Natural killer cell treated with Interleukin-12 subunit alpha and Interleukin-12 subunit beta and Interleukin-15 and Interleukin-18, amount 100 ng/mL, for 72 hours (primary cell): ENCODE measurements at regions not wholly inside any gene's neighbourhood (a gene's known extent, or its start where the extent isn't known, plus 50 kb on each side); places are given as distances from the start of the nearest gene placed in this dataset.
"Not testable (repeated sequence)": the region's sequence is repeated elsewhere in the genome, so short reads cannot be mapped to it uniquely, and the experiment has no call there.

Experiments used
- ATAC-seq, 2 donors: fragments of 150-1000 bp; cut with Tn5 transposase in 1 of 2; sonication (Bioruptor Pico), chemical (Tn5 transposase) in 1 of 2; 2 replicates each; pipeline ENCODE4 v1.10.0; 2021
- DNase-seq: peaks from one replicate; pipeline ENCODE4 v3.0.0; 2022; ENCODE audit warnings: low spot score
- H3K27ac Mint-ChIP-seq, 2 donors: 1 replicate in 1 of 2; 2 replicates in 1 of 2; pipeline ENCODE4 v1.8.0; 2022; ENCODE audit warnings: mixed read lengths in 2 of 2, mild to moderate bottlenecking in 1 of 2, moderate library complexity in 1 of 2
- H3K27me3 Mint-ChIP-seq, 2 donors: 1 replicate in 1 of 2; 2 replicates in 1 of 2; pipeline ENCODE4 v1.8.0; 2022; ENCODE audit warnings: mixed read lengths in 2 of 2
- H3K36me3 Mint-ChIP-seq: one replicate; pipeline ENCODE4 v1.8.0; 2022; ENCODE audit warnings: mixed read lengths
- H3K4me1 Mint-ChIP-seq, 2 donors: 1 replicate in 1 of 2; 2 replicates in 1 of 2; pipeline ENCODE4 v1.8.0; 2022; ENCODE audit warnings: low read depth in 2 of 2, mixed read lengths in 2 of 2, mild to moderate bottlenecking in 1 of 2
- H3K4me3 Mint-ChIP-seq: one replicate; pipeline ENCODE4 v1.8.0; 2022; ENCODE audit warnings: mixed read lengths
- H3K9me3 Mint-ChIP-seq: 2 replicates; pipeline ENCODE4 v1.8.0; 2022; ENCODE audit warnings: mixed read lengths

- no peak overlapping the region for H3K4me3 Mint-ChIP-seq
- H3K36me3 Mint-ChIP-seq, result no peaks in the 10 kb centered on the region
- no peaks in the 10 kb centered on the region for H3K27me3 Mint-ChIP-seq
- no peak for DNase-seq
- H3K27ac Mint-ChIP-seq, result no peak overlapping the region
- no peaks in the 10 kb centered on the region for H3K4me1 Mint-ChIP-seq
- ATAC-seq, result no peak
- peaks cover 30% of the 10 kb centered on the region for H3K9me3 Mint-ChIP-seq
Measured at GRCh38 chr13:81194362-81194761, 853.4 kb upstream of the SPRY2 start.

GRCh38 chr13:81184556-81185265 lies 843.8 kb upstream of the SPRY2 start:
- DNase-seq, result no peak
- no peak for ATAC-seq
- Mint-ChIP-seq H3K36me3 (no peaks in the 10 kb centered on the region), H3K27me3 (no peaks in the 10 kb centered on the region), H3K27ac (no peak overlapping the region), H3K4me3 (no peak overlapping the region), H3K4me1 (no peaks in the 10 kb centered on the region), H3K9me3 (peaks cover 7% of the 10 kb centered on the region)

- DNase-seq (no peak), ATAC-seq (no peak)
- Mint-ChIP-seq H3K9me3 (no peaks in the 10 kb centered on the region), H3K4me3 (no peak overlapping the region), H3K27me3 (no peaks in the 10 kb centered on the region), H3K27ac (no peak overlapping the region), H3K4me1 (no peaks in the 10 kb centered on the region), H3K36me3 (no peaks in the 10 kb centered on the region)
Measured at GRCh38 chr13:81172603-81173002, 831.7 kb upstream of the SPRY2 start.

DNA sequence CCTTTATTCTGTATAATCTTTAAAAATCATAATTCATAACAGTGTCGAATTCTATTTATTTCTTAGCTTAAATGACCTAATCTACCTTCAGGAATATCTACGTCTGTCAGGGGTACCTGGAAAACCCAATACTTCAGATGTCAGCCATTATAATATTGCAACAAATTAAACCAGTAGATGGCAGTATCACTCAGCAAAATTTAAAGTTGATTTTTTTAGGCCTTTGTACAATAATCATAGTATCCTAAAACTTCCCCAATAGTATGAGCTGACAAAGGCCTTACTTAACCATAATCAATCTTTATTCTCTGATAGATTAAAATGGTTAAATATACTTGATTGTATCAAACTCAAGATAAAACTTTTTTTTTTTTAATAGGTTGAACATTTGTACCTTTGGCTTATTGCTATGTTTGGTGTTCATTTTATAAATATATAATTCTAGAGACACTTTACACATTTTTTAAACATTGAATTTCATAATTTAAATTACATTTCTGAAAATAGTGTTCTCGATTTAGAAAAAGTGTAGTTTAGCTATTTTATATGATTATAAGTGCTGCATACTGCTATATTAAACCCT lies 830.2 kb upstream of the SPRY2 start:
- peaks cover 4% of the 10 kb centered on the region for H3K9me3 Mint-ChIP-seq
- DNase-seq, result no peak
- no peak for ATAC-seq
- H3K27me3 Mint-ChIP-seq, result no peaks in the 10 kb centered on the region
- no peaks in the 10 kb centered on the region for H3K4me1 Mint-ChIP-seq
- H3K27ac Mint-ChIP-seq, result no peak overlapping the region
- no peaks in the 10 kb centered on the region for H3K36me3 Mint-ChIP-seq
- H3K4me3 Mint-ChIP-seq, result no peak overlapping the region

- not testable (repeated sequence) for H3K27me3 Mint-ChIP-seq, DNase-seq, H3K4me3 Mint-ChIP-seq, H3K36me3 Mint-ChIP-seq, H3K4me1 Mint-ChIP-seq, ATAC-seq, H3K27ac Mint-ChIP-seq
- H3K9me3 Mint-ChIP-seq, result peaks cover 13% of the 10 kb centered on the region
Measured at GRCh38 chr13:81163823-81164222, 822.9 kb upstream of the SPRY2 start.

- Mint-ChIP-seq H3K4me3 (no peak overlapping the region), H3K36me3 (no peaks in the 10 kb centered on the region), H3K27me3 (no peaks in the 10 kb centered on the region), H3K4me1 (no peaks in the 10 kb centered on the region), H3K27ac (no peak overlapping the region), H3K9me3 (peaks cover 7% of the 10 kb centered on the region)
- ATAC-seq (no peak), DNase-seq (no peak)
Measured at GRCh38 chr13:81153478-81153877, 812.6 kb upstream of the SPRY2 start.

DNA sequence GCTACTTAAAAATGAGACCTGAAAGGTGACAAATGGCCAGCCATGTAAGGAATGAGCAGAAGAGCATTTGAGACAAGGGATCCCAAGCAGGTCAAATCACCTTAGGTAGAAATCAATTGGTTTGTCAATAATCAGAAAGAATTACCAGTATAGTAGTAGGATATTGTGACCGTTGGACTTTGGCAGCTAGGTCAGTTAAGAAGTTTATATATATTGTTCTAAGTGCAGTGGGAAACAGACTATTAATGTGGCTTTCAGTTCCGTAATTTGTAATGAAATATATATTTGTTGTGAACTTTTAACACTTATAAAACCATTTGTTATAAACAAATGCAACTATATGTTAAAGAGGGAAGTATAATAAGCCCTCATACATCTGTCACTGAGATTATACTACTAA lies 807.9 kb upstream of the SPRY2 start:
- no peaks in the 10 kb centered on the region for H3K36me3 Mint-ChIP-seq
- no peak overlapping the region for H3K27ac Mint-ChIP-seq
- H3K4me1 Mint-ChIP-seq, result no peaks in the 10 kb centered on the region
- H3K9me3 Mint-ChIP-seq, result peaks cover 11% of the 10 kb centered on the region
- DNase-seq, result no peak
- no peak overlapping the region for H3K4me3 Mint-ChIP-seq
- no peaks in the 10 kb centered on the region for H3K27me3 Mint-ChIP-seq
- ATAC-seq, result no peak

DNA sequence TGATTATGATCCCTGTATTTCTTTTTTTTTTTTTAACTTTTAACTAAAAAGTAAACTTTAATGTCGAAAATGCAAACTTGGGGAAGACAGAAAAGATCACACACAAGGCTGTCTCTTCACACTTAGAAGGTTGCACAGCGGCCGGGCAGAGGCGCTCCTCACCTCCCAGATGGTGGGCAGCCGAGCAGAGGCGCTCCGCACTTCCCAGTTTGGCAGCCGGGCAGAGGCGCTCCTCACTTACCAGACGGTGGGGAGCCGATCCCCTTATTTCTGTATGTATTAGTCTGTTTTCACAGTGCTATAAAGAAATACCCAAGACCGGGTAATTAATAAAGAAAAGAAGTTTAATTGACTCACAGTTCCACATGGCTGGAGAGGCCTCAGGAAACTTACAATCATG lies 805.6 kb upstream of the SPRY2 start:
- H3K4me3 Mint-ChIP-seq, H3K36me3 Mint-ChIP-seq, ATAC-seq, DNase-seq, H3K4me1 Mint-ChIP-seq, H3K27ac Mint-ChIP-seq, H3K27me3 Mint-ChIP-seq: not testable (repeated sequence)
- peaks cover 11% of the 10 kb centered on the region for H3K9me3 Mint-ChIP-seq

DNA sequence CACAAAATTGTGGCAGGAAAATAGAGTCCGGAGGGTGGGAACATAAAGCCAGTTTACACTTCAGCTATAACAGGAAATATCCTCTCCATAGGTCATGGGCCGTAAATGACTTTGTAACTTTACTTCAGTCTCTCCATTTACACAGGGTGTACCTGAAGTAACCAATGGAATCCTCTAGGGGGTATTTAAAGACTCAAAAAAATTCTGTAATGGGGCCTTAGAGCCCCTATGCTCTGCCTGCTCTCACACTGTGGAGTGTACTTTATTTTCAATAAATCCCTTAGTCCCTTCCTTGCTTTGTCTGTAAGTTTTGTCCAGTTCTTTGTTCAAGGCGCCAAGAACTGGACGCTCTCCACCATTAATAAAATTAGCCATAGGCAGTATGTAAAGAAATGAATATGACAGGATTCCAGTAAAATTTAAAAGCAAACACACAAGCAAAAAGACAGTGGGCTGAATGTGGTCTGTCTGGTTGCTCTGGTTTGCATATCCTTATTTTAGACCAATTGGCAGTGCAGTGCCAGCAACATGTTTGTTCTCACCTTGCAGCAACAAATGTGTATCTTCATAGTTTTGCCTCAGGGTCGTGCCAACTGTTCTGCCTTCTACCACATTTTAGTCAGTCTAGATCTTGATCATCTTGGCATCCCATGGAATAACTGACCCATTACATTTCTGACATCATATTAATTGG lies 801.5 kb upstream of the SPRY2 start:
- H3K27me3 Mint-ChIP-seq, result no peaks in the 10 kb centered on the region

GRCh38 chr13:81140675-81141074 lies 799.7 kb upstream of the SPRY2 start:
- peaks cover 5% of the 10 kb centered on the region for H3K9me3 Mint-ChIP-seq
- ATAC-seq (no peak), DNase-seq (no peak)
- no peaks in the 10 kb centered on the region for H3K27me3 Mint-ChIP-seq
- H3K4me3 Mint-ChIP-seq, result no peak overlapping the region
- H3K4me1 Mint-ChIP-seq, result no peaks in the 10 kb centered on the region
- no peaks in the 10 kb centered on the region for H3K36me3 Mint-ChIP-seq
- no peak overlapping the region for H3K27ac Mint-ChIP-seq

More for the DNA sequence above, 801.5 kb upstream of the SPRY2 start:
- DNase-seq (no peak), ATAC-seq (no peak)
- Mint-ChIP-seq H3K27ac (no peak overlapping the region), H3K4me1 (no peaks in the 10 kb centered on the region), H3K36me3 (no peaks in the 10 kb centered on the region), H3K9me3 (peaks cover 7% of the 10 kb centered on the region), H3K4me3 (no peak overlapping the region)

GRCh38 chr13:81139987-81140386 lies 799.1 kb upstream of the SPRY2 start:
- DNase-seq, result no peak
- Mint-ChIP-seq H3K4me3 (no peak overlapping the region), H3K27me3 (no peaks in the 10 kb centered on the region), H3K9me3 (peaks cover 5% of the 10 kb centered on the region), H3K36me3 (no peaks in the 10 kb centered on the region), H3K27ac (no peak overlapping the region), H3K4me1 (no peaks in the 10 kb centered on the region)
- ATAC-seq, result no peak

DNA sequence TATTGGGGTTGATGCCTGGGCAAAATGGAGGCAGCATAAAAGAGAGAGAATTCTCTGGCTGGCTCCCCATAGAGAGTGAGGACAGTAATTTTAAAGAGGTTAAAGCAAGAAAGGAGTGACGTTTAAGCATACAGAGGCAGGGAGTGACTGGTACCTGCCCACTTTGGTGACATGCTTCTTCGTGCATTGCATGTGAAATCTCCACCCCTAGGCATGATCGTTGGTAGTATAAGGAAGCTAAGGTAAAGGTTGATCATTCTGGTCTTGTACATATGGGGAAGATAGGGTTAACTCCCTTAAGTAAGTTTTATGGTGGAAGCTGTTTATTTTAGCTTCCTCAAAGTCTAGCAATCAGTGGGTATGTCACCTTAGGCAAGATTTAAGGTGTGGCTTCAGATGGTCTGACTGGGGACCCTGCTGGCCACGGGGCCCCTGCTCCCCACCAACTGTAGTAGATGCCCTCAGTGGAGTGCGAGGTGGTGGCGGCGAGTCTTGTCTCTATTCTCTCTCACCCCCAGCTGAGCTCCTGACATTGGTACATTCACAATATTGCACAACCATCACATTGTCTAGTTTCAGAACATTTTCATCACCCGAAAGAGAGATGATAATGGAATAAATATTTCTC lies 797.5 kb upstream of the SPRY2 start:
- ATAC-seq (no peak), DNase-seq (no peak)
- Mint-ChIP-seq H3K4me3 (no peak overlapping the region), H3K27ac (no peak overlapping the region), H3K36me3 (no peaks in the 10 kb centered on the region), H3K4me1 (no peaks in the 10 kb centered on the region), H3K27me3 (no peaks in the 10 kb centered on the region), H3K9me3 (peaks cover 5% of the 10 kb centered on the region)

DNA sequence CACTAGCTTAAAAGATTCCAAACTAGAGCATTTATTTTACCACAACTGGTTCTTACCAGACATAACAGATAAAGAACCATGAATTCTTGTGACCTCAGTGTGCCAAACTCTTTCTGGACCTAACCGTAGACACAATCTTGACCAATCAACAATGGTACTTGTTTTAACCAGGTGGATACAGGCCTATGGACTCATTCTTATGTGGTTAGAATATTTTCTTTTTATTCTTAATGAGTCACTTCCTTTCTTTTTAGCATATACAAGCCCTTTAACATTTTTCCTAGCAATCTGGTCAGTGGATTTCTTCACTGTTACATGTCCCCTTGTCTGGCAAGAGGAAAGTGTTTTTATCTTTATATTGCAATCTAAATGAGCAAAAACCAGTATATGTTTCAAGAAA lies 792.1 kb upstream of the SPRY2 start:
- DNase-seq (no peak), ATAC-seq (no peak)
- no peaks in the 10 kb centered on the region for H3K36me3 Mint-ChIP-seq
- no peak overlapping the region for H3K27ac Mint-ChIP-seq
- H3K9me3 Mint-ChIP-seq, result peaks cover 11% of the 10 kb centered on the region
- H3K4me1 Mint-ChIP-seq, result no peaks in the 10 kb centered on the region
- no peak overlapping the region for H3K4me3 Mint-ChIP-seq
- no peaks in the 10 kb centered on the region for H3K27me3 Mint-ChIP-seq

DNA sequence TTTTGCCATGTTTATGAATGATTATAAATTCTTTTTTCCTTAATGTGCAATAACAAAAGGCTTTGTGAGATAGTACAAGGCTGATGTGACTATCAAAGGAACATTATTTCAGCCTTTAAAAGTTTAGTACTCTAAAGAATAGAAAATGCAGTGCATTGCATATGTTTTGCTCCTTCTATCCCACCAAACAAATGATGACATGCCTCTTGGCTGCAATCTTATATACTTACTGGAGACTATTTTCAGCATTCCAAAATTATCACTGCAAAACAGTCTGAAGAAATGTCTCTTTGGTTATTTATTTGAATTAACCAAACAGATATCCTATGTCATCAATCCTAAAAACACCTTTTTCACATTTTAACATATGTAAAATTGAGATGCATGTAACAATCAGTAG lies 776.5 kb upstream of the SPRY2 start:
- peaks cover 0 to 5% of the 10 kb centered on the region in 2 donors for H3K4me1 Mint-ChIP-seq
- ATAC-seq (no peak), DNase-seq (no peak)
- no peaks in the 10 kb centered on the region for H3K27me3 Mint-ChIP-seq
- H3K27ac Mint-ChIP-seq, result no peak overlapping the region
- H3K9me3 Mint-ChIP-seq, result no peaks in the 10 kb centered on the region
- no peak overlapping the region for H3K4me3 Mint-ChIP-seq
- H3K36me3 Mint-ChIP-seq, result no peaks in the 10 kb centered on the region
